ENCODE measurements at regions not wholly inside any gene's neighbourhood (a gene's known extent, or its start where the extent isn't known, plus 50 kb on each side); places are given as distances from the start of the nearest gene placed in this dataset.
A peak's percentile ranks its signal among the peaks of the same experiment; 100 is the strongest.

DNA sequence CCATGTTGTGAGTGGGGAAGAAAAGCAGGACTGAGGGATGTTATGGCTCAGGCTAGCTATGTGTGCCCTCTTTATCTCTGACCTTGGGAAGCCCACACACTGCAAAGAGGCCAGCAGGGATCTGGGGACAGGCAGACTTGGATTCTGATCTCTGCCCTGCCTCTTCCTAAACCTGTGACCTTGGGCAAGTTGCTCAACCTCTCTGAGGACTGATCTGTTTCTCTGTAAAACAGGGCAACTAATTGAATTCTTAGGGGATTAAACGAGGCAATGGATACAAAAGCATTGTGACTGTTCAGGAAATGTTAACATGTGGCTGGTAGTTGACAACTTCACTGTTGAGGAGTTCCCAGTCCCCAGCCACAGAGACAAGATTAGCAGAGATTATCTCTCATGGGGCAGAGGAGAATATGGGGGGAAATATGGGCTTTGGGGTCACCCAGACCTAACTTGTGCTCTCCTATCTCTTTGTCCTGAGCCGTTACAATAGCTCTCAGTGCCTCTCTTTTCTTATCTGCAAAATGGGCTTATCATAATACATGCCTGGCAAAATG lies 184.7 kb upstream of the GLI2 start (continued):
- TF ChIP-seq ZNF615 (CRISPR knock-in tag; IDR thresholded peaks at IDR 0.05; ENCODE audit: borderline replicate concordance) (0 out of 2 replicates have a peak, but pooled peaks have one; percentile 86), ZSCAN21 (CRISPR knock-in tag; IDR thresholded peaks at IDR 0.05; ENCODE audit: borderline replicate concordance) (no peak), LCORL (IDR thresholded peaks at IDR 0.05) (no peak), LCORL (CRISPR knock-in tag; IDR thresholded peaks at IDR 0.05) (peak; percentile 96), ZNF788 (CRISPR knock-in tag; IDR thresholded peaks at IDR 0.05; ENCODE audit: borderline replicate concordance) (peak; percentile 89; the same call in 1 of the 2 replicates), ZNF772 (CRISPR knock-in tag; IDR thresholded peaks at IDR 0.05) (peak; percentile 72; the same call in 1 of the 2 replicates), PAX8 (CRISPR knock-in tag; IDR thresholded peaks at IDR 0.05; ENCODE audit: borderline replicate concordance) (no peak), NFKBIZ (CRISPR knock-in tag; IDR thresholded peaks at IDR 0.05) (peak; percentile 78; the same call in 1 of the 2 replicates), ZNF101 (CRISPR knock-in tag; IDR thresholded peaks at IDR 0.05; ENCODE audit: borderline replicate concordance, low read depth) (no peak), ZNF207 (IDR thresholded peaks at IDR 0.05; ENCODE audit: borderline replicate concordance) (no peak), EHMT2 (IDR thresholded peaks at IDR 0.05; ENCODE audit: borderline replicate concordance, low read depth, low read length) (0 out of 2 replicates have a peak, but pooled peaks have one; percentile 49), ZNF460 (CRISPR knock-in tag; IDR thresholded peaks at IDR 0.05; ENCODE audit: borderline replicate concordance) (no peak; the same call in 1 of the 2 replicates), ZNF776 (CRISPR knock-in tag; IDR thresholded peaks at IDR 0.05) (no peak), AHR (CRISPR knock-in tag; IDR thresholded peaks at IDR 0.05) (0 out of 2 replicates have a peak, but pooled peaks have one; percentile 35), MED1 (CRISPR knock-in tag; IDR thresholded peaks at IDR 0.05) (peak; percentile 98), ERF (CRISPR knock-in tag; IDR thresholded peaks at IDR 0.05) (peak; percentile 95), ZNF747 (CRISPR knock-in tag; IDR thresholded peaks at IDR 0.05; ENCODE audit: borderline replicate concordance) (no peak; the same call in 1 of the 2 replicates), MED8 (CRISPR knock-in tag; IDR thresholded peaks at IDR 0.05; ENCODE audit: insufficient replicate concordance) (peak; percentile 90), NONO (IDR thresholded peaks at IDR 0.05) (no peak), NONO (CRISPR knock-in tag; conservative IDR thresholded peaks at IDR 0.05) (peak; percentile 59; the same call in 1 of the 2 replicates)
- TF ChIP-seq, protein P1, sequence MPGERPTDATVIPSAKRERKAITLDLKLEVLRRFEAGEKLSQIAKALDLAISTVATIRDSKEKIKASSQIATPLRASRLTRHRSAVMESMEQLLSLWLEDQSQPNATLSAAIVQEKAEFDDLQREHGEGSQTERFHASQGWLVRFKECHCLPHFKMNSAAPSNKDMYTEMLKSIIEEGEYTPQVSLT (CRISPR knock-in tag; IDR thresholded peaks at IDR 0.05; ENCODE audit: borderline replicate concordance, low read depth) = no peak
- TF ChIP-seq, protein P2, sequence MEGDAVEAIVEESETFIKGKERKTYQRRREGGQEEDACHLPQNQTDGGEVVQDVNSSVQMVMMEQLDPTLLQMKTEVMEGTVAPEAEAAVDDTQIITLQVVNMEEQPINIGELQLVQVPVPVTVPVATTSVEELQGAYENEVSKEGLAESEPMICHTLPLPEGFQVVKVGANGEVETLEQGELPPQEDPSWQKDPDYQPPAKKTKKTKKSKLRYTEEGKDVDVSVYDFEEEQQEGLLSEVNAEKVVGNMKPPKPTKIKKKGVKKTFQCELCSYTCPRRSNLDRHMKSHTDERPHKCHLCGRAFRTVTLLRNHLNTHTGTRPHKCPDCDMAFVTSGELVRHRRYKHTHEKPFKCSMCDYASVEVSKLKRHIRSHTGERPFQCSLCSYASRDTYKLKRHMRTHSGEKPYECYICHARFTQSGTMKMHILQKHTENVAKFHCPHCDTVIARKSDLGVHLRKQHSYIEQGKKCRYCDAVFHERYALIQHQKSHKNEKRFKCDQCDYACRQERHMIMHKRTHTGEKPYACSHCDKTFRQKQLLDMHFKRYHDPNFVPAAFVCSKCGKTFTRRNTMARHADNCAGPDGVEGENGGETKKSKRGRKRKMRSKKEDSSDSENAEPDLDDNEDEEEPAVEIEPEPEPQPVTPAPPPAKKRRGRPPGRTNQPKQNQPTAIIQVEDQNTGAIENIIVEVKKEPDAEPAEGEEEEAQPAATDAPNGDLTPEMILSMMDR (CRISPR knock-in tag; IDR thresholded peaks at IDR 0.05) = peak; percentile 27; the same call in 1 of the 2 replicates
- TF ChIP-seq, protein P3, sequence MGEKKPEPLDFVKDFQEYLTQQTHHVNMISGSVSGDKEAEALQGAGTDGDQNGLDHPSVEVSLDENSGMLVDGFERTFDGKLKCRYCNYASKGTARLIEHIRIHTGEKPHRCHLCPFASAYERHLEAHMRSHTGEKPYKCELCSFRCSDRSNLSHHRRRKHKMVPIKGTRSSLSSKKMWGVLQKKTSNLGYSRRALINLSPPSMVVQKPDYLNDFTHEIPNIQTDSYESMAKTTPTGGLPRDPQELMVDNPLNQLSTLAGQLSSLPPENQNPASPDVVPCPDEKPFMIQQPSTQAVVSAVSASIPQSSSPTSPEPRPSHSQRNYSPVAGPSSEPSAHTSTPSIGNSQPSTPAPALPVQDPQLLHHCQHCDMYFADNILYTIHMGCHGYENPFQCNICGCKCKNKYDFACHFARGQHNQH (CRISPR knock-in tag; IDR thresholded peaks at IDR 0.05) = peak; percentile 93
- TF ChIP-seq, protein P4, sequence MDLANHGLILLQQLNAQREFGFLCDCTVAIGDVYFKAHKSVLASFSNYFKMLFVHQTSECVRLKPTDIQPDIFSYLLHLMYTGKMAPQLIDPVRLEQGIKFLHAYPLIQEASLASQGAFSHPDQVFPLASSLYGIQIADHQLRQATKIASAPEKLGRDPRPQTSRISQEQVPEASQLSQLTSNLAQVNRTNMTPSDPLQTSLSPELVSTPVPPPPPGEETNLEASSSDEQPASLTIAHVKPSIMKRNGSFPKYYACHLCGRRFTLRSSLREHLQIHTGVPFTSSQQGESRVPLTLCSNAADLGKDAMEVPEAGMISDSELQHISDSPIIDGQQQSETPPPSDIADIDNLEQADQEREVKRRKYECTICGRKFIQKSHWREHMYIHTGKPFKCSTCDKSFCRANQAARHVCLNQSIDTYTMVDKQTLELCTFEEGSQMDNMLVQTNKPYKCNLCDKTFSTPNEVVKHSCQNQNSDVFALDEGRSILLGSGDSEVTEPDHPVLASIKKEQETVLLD (CRISPR knock-in tag; IDR thresholded peaks at IDR 0.05; ENCODE audit: low read depth) = no peak
